HepG2 (cell line): ENCODE measurements at regions not wholly inside any gene's neighbourhood (a gene's known extent, or its start where the extent isn't known, plus 50 kb on each side); places are given as distances from the start of the nearest gene placed in this dataset.

Source experiments
- BHLHE40 ChIP-seq: IDR thresholded peaks from 2 replicates; pipeline ENCODE4 v1.6.1; 2011; ENCODE audit warnings: low read length, improper control_type of control experiment
- DNMT1 ChIP-seq: sonication (generic); formaldehyde crosslinking; IDR thresholded peaks from 2 replicates; pipeline ENCODE4 v1.5.1; 2020; ENCODE audit warnings: mild to moderate bottlenecking, missing genetic modification reagents
- KDM5A ChIP-seq: fragments of 200-600 bp; sonication (generic); IDR thresholded peaks from 2 replicates; pipeline ENCODE4 v1.7.0; 2018; ENCODE audit warnings: antibody characterized with exemption, mild to moderate bottlenecking, low read length, borderline replicate concordance
- LCORL ChIP-seq, 2 experiments: fragments of 450-650 bp in 1 of 2; sonication (generic) in 1 of 2; formaldehyde crosslinking in 1 of 2; IDR thresholded peaks; 2 replicates each; pipeline versions ENCODE4 v1.5.0 to v1.6.1; 2017 to 2020; ENCODE audit warnings: antibody characterized with exemption in 1 of 2, missing genetic modification reagents in 1 of 2
- MEF2D ChIP-seq: sonication (generic); formaldehyde crosslinking; IDR thresholded peaks from 2 replicates; pipeline ENCODE4 v1.5.1; 2020; ENCODE audit warnings: mild to moderate bottlenecking, missing genetic modification reagents
- ZNF589 ChIP-seq: sonication (generic); formaldehyde crosslinking; conservative IDR thresholded peaks from 2 replicates; pipeline ENCODE4 v1.8.0; 2022; ENCODE audit warnings: mild to moderate bottlenecking, moderate library complexity, missing genetic modification reagents
- TF ChIP-seq, protein P1 (sequence below): sonication (generic); formaldehyde crosslinking; IDR thresholded peaks from 2 replicates; pipeline ENCODE4 v1.5.0; 2020; ENCODE audit warnings: mild to moderate bottlenecking, missing genetic modification reagents, borderline replicate concordance
- TF ChIP-seq, protein P2 (sequence below): sonication (generic); formaldehyde crosslinking; IDR thresholded peaks from 2 replicates; pipeline ENCODE4 v1.9.0; 2021; ENCODE audit warnings: missing genetic modification reagents, mild to moderate bottlenecking, borderline replicate concordance

DNA sequence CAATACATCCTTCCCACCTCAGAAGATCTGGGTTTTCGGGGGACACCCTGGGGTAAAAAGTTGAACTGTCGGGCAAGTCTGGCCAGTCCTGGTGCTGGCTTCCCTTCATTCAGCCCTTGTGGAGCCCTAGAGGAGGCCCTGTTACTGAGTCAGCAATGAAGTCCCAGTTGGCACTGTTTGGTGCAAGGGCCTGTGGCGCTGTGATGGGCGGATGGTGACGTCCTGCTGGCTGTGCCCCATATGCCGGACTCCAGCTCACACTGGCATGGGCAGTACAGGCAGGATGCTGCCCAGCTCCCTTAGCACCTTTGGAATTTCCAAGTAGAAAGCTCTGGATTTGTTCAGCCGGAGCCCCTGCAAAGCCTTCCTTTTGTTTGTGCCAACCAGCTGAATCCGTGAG lies 186.2 kb upstream of the PMEPA1 start (continued):
- TF ChIP-seq, protein P1, sequence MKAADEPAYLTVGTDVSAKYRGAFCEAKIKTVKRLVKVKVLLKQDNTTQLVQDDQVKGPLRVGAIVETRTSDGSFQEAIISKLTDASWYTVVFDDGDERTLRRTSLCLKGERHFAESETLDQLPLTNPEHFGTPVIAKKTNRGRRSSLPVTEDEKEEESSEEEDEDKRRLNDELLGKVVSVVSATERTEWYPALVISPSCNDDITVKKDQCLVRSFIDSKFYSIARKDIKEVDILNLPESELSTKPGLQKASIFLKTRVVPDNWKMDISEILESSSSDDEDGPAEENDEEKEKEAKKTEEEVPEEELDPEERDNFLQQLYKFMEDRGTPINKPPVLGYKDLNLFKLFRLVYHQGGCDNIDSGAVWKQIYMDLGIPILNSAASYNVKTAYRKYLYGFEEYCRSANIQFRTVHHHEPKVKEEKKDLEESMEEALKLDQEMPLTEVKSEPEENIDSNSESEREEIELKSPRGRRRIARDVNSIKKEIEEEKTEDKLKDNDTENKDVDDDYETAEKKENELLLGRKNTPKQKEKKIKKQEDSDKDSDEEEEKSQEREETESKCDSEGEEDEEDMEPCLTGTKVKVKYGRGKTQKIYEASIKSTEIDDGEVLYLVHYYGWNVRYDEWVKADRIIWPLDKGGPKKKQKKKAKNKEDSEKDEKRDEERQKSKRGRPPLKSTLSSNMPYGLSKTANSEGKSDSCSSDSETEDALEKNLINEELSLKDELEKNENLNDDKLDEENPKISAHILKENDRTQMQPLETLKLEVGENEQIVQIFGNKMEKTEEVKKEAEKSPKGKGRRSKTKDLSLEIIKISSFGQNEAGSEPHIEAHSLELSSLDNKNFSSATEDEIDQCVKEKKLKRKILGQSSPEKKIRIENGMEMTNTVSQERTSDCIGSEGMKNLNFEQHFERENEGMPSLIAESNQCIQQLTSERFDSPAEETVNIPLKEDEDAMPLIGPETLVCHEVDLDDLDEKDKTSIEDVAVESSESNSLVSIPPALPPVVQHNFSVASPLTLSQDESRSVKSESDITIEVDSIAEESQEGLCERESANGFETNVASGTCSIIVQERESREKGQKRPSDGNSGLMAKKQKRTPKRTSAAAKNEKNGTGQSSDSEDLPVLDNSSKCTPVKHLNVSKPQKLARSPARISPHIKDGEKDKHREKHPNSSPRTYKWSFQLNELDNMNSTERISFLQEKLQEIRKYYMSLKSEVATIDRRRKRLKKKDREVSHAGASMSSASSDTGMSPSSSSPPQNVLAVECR (CRISPR knock-in tag), result no peak
- TF ChIP-seq KDM5A, result no peak
- no peak for TF ChIP-seq MEF2D (CRISPR knock-in tag)
- TF ChIP-seq LCORL (IDR thresholded peaks at IDR 0.05), result no peak
- TF ChIP-seq LCORL (CRISPR knock-in tag; IDR thresholded peaks at IDR 0.05), result no peak
- TF ChIP-seq ZNF589 (CRISPR knock-in tag), result no peak
- TF ChIP-seq, protein P2, sequence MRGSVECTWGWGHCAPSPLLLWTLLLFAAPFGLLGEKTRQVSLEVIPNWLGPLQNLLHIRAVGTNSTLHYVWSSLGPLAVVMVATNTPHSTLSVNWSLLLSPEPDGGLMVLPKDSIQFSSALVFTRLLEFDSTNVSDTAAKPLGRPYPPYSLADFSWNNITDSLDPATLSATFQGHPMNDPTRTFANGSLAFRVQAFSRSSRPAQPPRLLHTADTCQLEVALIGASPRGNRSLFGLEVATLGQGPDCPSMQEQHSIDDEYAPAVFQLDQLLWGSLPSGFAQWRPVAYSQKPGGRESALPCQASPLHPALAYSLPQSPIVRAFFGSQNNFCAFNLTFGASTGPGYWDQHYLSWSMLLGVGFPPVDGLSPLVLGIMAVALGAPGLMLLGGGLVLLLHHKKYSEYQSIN, result no peak
- TF ChIP-seq BHLHE40, result no peak
- TF ChIP-seq DNMT1 (CRISPR knock-in tag), result no peak
- TF ChIP-seq, all 625 proteins: peak for 0
